Right lobe of liver (tissue), 6 donors: ENCODE measurements at regions not wholly inside any gene's neighbourhood (a gene's known extent, or its start where the extent isn't known, plus 50 kb on each side); places are given as distances from the start of the nearest gene placed in this dataset.

Experiments
- ATAC-seq, 4 donors: fragments of 200-7000 bp; cut with Tn5 transposase; one replicate each; pipeline ENCODE4 v1.9.1; 2020; ENCODE audit warnings: mild to moderate bottlenecking in 4 of 4, moderate library complexity in 4 of 4
- DNase-seq, 3 donors: peaks; one replicate each; pipeline ENCODE4 v3.0.0-alpha.2; 2020
- H3K27ac ChIP-seq, 3 donors: fragments of 200-600 bp; one replicate each; pipeline ENCODE4 v1.8.0; 2022
- H3K27me3 ChIP-seq, 2 donors: fragments of 200-600 bp; one replicate each; pipeline ENCODE4 v1.8.0; 2022
- H3K36me3 ChIP-seq, 4 donors: fragments of 200-600 bp; sonication (generic) in 1 of 4; one replicate each; pipeline versions ENCODE4 v1.5.1 to v1.8.0; 2017 to 2022; ENCODE audit warnings: control low read depth in 1 of 4
- H3K4me1 ChIP-seq, 4 donors: fragments of 200-600 bp; sonication (generic) in 1 of 4; one replicate each; pipeline versions ENCODE4 v1.5.1 to v1.8.0; 2017 to 2022; ENCODE audit warnings: control low read depth in 1 of 4
- H3K4me3 ChIP-seq, 3 donors: fragments of 200-600 bp; one replicate each; pipeline ENCODE4 v1.8.0; 2022
- H3K9me3 ChIP-seq, 4 donors: fragments of 200-600 bp; sonication (generic) in 1 of 4; one replicate each; pipeline versions ENCODE4 v1.5.1 to v1.8.0; 2017 to 2022; ENCODE audit warnings: control low read depth in 1 of 4
- POLR2A ChIP-seq: fragments of 450-650 bp; IDR thresholded peaks from one replicate; pipeline ENCODE4 v1.6.1; 2017; ENCODE audit warnings: antibody characterized with exemption, mild to moderate bottlenecking
- WGBS: methylation state at CpG from one replicate; pipeline ENCODE4 v1.1.6; 2018; ENCODE audit warnings: low coverage, low lambda C conversion rate; ENCODE audit not compliant: insufficient coverage; ENCODE audit errors: missing lambda C conversion rate; 5-methylcytosine and 5-hydroxymethylcytosine counted together
- intact Hi-C, 2 donors: fragments of 100-400 bp; cut with DNase I; formaldehyde crosslinking; loops; one replicate each; pipeline versions ENCODE4 v1.11.2 to v1.14.1; 2022
- TF ChIP-seq, protein P1 (sequence below), 4 donors: fragments of 200-600 bp in 3 of 4; fragments of 450-650 bp in 1 of 4; IDR thresholded peaks; one replicate each; pipeline versions ENCODE4 v1.5.1 to v1.8.0; 2016 to 2022; ENCODE audit warnings: antibody characterized with exemption in 4 of 4, mild to moderate bottlenecking in 2 of 4
- donor health status: DM: no; HTN: yes; CAD: no.
- donor health status: DM: no; HTN: no; CAD: no.
- donor health status: DM: no; HTN: no; CAD: no.
- donor health status: DM: no; HTN: yes; CAD: no.
- donor health status: DM: no; HTN: yes; CAD: no.

DNA sequence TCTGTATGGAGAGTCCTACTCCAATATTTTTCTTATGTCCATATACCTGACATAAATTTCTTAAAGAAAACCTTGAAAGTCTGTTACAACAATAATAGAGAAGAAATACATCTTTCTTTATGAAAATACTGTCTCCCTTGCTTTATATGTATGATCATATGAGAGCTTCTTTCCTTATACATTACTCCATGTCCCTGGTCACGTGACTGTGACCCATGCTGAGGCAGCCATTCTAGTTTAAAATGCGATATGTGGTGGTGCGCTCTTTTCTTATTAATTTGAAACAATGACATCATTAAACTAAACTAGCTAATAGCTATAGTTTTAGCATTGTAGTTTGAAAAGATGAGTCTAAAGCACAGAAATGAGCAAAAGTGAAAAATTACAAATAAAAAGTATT is 1120.3 kb upstream of the PRR20A start:
- no peak for TF ChIP-seq POLR2A
- TF ChIP-seq, protein P1, sequence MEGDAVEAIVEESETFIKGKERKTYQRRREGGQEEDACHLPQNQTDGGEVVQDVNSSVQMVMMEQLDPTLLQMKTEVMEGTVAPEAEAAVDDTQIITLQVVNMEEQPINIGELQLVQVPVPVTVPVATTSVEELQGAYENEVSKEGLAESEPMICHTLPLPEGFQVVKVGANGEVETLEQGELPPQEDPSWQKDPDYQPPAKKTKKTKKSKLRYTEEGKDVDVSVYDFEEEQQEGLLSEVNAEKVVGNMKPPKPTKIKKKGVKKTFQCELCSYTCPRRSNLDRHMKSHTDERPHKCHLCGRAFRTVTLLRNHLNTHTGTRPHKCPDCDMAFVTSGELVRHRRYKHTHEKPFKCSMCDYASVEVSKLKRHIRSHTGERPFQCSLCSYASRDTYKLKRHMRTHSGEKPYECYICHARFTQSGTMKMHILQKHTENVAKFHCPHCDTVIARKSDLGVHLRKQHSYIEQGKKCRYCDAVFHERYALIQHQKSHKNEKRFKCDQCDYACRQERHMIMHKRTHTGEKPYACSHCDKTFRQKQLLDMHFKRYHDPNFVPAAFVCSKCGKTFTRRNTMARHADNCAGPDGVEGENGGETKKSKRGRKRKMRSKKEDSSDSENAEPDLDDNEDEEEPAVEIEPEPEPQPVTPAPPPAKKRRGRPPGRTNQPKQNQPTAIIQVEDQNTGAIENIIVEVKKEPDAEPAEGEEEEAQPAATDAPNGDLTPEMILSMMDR (IDR thresholded peaks at IDR 0.05), result no peak
- DNase-seq, result no peak
- no peaks in the 10 kb centered on the region for H3K36me3 ChIP-seq
- H3K4me3 ChIP-seq, result no peak overlapping the region
- intact Hi-C loops, result no loop called here
- no peaks in the 10 kb centered on the region for H3K27me3 ChIP-seq
- H3K27ac ChIP-seq, result no peak overlapping the region
- 71% methylated on average over 3 of the region's 3 CpGs for WGBS
- no peaks in the 10 kb centered on the region for H3K9me3 ChIP-seq
- no peak for ATAC-seq
- H3K4me1 ChIP-seq, result no peaks in the 10 kb centered on the region

- no peak overlapping the region for H3K27ac ChIP-seq
- H3K4me1 ChIP-seq, result no peaks in the 10 kb centered on the region
- no peaks in the 10 kb centered on the region for H3K27me3 ChIP-seq
- intact Hi-C loops, result no loop called here
- no peaks in the 10 kb centered on the region for H3K36me3 ChIP-seq
- no peak for DNase-seq
- TF ChIP-seq, protein P1 (IDR thresholded peaks at IDR 0.05), result no peak
- no peaks in the 10 kb centered on the region for H3K9me3 ChIP-seq
- H3K4me3 ChIP-seq, result no peak overlapping the region
- WGBS, result 80% methylated on average over 1 of the region's 8 CpGs
- ATAC-seq, result no peak
These were observed 1100.7 kb upstream of the PRR20A start for GRCh38 chr13:56039992-56040391.

DNA sequence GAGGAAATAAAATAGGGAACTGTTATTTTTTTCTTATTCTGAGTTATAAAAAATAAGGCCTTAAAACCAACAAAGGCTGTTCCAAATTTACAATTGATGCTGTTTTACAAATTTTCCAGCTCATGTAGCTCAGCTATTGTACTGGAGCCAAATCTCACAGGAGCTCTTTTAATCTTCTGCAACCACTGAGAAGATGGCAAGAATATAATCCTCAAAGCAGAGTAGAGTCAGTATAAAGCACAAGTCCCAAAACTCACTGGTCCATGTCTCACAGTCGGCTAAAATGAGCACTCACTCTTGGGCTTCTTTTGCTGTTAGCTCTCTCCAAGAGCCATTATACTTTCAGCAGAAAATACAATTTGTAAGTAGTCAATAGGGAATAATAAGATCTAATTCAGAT is 1074.4 kb upstream of the PRR20A start:
- WGBS, result 58% methylated on average over 1 of the region's 1 CpG
- DNase-seq, result no peak
- Histone ChIP-seq H3K27ac (no peak overlapping the region), H3K4me1 (no peaks in the 10 kb centered on the region), H3K27me3 (no peaks in the 10 kb centered on the region), H3K4me3 (no peak overlapping the region), H3K9me3 (no peaks in the 10 kb centered on the region), H3K36me3 (no peaks in the 10 kb centered on the region)
- no peak for ATAC-seq
- TF ChIP-seq POLR2A, result no peak
- TF ChIP-seq, protein P1 (IDR thresholded peaks at IDR 0.05), result no peak
- intact Hi-C loops, result no loop called here

DNA sequence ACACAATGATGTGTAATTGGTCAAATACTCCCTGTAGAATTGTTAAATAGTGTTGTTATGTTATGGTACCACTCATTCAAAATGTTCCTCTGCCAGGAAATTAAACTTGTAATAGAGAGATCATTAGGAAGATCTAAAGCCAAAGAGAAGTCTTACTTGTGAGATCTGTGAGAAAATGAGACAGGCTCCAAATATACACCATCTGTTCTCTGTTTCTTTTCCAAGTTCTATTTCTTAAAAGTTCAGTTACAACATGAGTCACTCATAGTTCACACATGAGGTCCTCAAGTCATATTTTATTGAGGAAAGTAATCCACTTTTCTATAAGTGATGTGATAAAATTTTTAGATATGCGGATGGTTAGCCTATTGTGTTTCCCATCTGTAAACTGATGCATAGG is 1038.1 kb upstream of the PRR20A start:
- intact Hi-C loops, result no loop called here
- Histone ChIP-seq H3K36me3 (no peaks in the 10 kb centered on the region), H3K27ac (no peak overlapping the region), H3K27me3 (no peaks in the 10 kb centered on the region), H3K4me3 (no peak overlapping the region), H3K4me1 (no peaks in the 10 kb centered on the region), H3K9me3 (no peaks in the 10 kb centered on the region)
- ATAC-seq (no peak), DNase-seq (no peak)
- TF ChIP-seq, protein P1 (IDR thresholded peaks at IDR 0.05), result no peak
- TF ChIP-seq POLR2A, result no peak
- 61% methylated on average over 1 of the region's 1 CpG for WGBS

GRCh38 chr13:56110751-56111150 is 1030.0 kb upstream of the PRR20A start:
- no peak for DNase-seq
- H3K9me3 ChIP-seq, result no peaks in the 10 kb centered on the region
- no peak overlapping the region for H3K27ac ChIP-seq
- H3K4me1 ChIP-seq, result no peaks in the 10 kb centered on the region
- H3K27me3 ChIP-seq, result no peaks in the 10 kb centered on the region
- 26% methylated on average over 3 of the region's 3 CpGs for WGBS
- intact Hi-C loops, result no loop called here
- TF ChIP-seq, protein P1 (IDR thresholded peaks at IDR 0.05), result no peak
- H3K4me3 ChIP-seq, result no peak overlapping the region
- no peak for ATAC-seq
- no peaks in the 10 kb centered on the region for H3K36me3 ChIP-seq
